ENCODE measurements at regions not wholly inside any gene's neighbourhood (a gene's known extent, or its start where the extent isn't known, plus 50 kb on each side); places are given as distances from the start of the nearest gene placed in this dataset.

DNA sequence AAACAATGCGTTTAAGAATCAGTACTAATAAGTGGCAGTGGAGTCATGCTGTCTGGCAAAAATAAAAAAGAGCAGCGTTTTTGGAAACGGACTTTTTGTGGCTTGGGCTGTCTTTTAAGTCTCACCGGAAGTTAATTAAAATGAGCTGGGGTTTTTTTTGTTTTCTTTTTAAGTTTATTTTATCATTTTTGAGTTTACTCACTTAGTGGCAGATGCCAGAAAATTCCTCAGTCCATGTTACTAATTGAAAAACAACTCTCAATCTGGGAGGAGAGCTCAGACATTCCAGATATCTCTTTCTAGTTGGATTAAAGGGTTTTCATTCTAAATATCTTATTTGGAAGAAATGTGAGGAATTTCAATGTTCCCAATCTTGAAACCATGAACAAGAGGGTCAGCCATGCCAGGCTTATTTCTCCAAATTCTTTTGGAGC is 133.8 kb upstream of the AGR3 start:
- H3K56ac ChIP-seq (ENCODE audit: insufficient read length, low read depth, low read length): no peak overlapping the region
- Mint-ChIP-seq H3K4me3 (no peak overlapping the region), H3K36me3 (ENCODE audit: insufficient read depth in 1 of 3, low read depth in 3 of 3) (no peaks in the 10 kb centered on the region), H3K9me3 (no peaks in the 10 kb centered on the region), H3K27ac (no peak overlapping the region; a peak in 1 of 7 replicates), H3K4me1 (no peaks in the 10 kb centered on the region), H3K27me3 (ENCODE audit: low read depth) (no peaks in the 10 kb centered on the region)
- no peak overlapping the region for H3K4ac ChIP-seq (ENCODE audit: low read depth, low read length)
- no peak overlapping the region for H2BK15ac ChIP-seq (ENCODE audit: low read depth, low read length)
- H4K5ac ChIP-seq (ENCODE audit: insufficient read length, low read depth, low read length): no peak overlapping the region
- no peaks in the 10 kb centered on the region for H4K20me1 ChIP-seq (ENCODE audit: control insufficient read depth, insufficient read depth, insufficient read length)
- no peak overlapping the region for H3K18ac ChIP-seq (ENCODE audit: insufficient read length, low read depth, low read length)
- H2BK12ac ChIP-seq (ENCODE audit: insufficient read length, low read depth, low read length): no peak overlapping the region
- no peak overlapping the region for H4K91ac ChIP-seq (ENCODE audit: insufficient read length, low read depth, low read length)
- no peaks in the 10 kb centered on the region for H3K79me2 ChIP-seq (ENCODE audit: insufficient read depth, low read length)
- no peak overlapping the region for H2BK120ac ChIP-seq (ENCODE audit: low read depth, low read length, poor library complexity, severe bottlenecking)
- no peaks in the 10 kb centered on the region for H3K27me3 ChIP-seq (ENCODE audit: insufficient read depth, low read length)
- H2BK5ac ChIP-seq (ENCODE audit: insufficient read length, low read length): no peak overlapping the region
- H2AFZ ChIP-seq (ENCODE audit: low read length): no peak overlapping the region
- H2AK5ac ChIP-seq (ENCODE audit: insufficient read length, low read length): no peak overlapping the region
- H3K9me3 ChIP-seq (ENCODE audit: control insufficient read depth, low read depth, low read length): no peaks in the 10 kb centered on the region
- no peak overlapping the region for H3K4me2 ChIP-seq (ENCODE audit: insufficient read depth, insufficient read length, low read length)
- no peak for DNase-seq
- no peaks in the 10 kb centered on the region for H3K79me1 ChIP-seq (ENCODE audit: insufficient read depth, low read depth, low read length, poor library complexity, severe bottlenecking)
- H3K23me2 ChIP-seq (ENCODE audit: insufficient read length, low read depth, low read length, poor library complexity, severe bottlenecking): no peaks in the 10 kb centered on the region
- no peak overlapping the region for H3K14ac ChIP-seq (ENCODE audit: insufficient read depth, low read length)
- no peak overlapping the region for H3K27ac ChIP-seq (ENCODE audit: insufficient read length, low read depth, low read length)
- no peak overlapping the region for H3T11ph ChIP-seq (ENCODE audit: low read length)
- H2BK20ac ChIP-seq (ENCODE audit: low read depth, low read length, poor library complexity, severe bottlenecking): no peak overlapping the region
- no peaks in the 10 kb centered on the region for H3K4me1 ChIP-seq (ENCODE audit: insufficient read depth, low read length)
- no peak overlapping the region for H3K9ac ChIP-seq (ENCODE audit: extremely low read depth, insufficient read length, low read length)
- WGBS (ENCODE audit: extremely low coverage, insufficient read length, low lambda C conversion rate): no CpG with 5 or more reads among the region's 4 CpGs
- no peak overlapping the region for H3K23ac ChIP-seq (ENCODE audit: insufficient read length, low read depth, low read length)
- TF ChIP-seq, protein P1, sequence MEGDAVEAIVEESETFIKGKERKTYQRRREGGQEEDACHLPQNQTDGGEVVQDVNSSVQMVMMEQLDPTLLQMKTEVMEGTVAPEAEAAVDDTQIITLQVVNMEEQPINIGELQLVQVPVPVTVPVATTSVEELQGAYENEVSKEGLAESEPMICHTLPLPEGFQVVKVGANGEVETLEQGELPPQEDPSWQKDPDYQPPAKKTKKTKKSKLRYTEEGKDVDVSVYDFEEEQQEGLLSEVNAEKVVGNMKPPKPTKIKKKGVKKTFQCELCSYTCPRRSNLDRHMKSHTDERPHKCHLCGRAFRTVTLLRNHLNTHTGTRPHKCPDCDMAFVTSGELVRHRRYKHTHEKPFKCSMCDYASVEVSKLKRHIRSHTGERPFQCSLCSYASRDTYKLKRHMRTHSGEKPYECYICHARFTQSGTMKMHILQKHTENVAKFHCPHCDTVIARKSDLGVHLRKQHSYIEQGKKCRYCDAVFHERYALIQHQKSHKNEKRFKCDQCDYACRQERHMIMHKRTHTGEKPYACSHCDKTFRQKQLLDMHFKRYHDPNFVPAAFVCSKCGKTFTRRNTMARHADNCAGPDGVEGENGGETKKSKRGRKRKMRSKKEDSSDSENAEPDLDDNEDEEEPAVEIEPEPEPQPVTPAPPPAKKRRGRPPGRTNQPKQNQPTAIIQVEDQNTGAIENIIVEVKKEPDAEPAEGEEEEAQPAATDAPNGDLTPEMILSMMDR (conservative IDR thresholded peaks at IDR 0.05): no peak
- H4K8ac ChIP-seq (replicated peaks; ENCODE audit: insufficient read length, low read depth, low read length): no peak overlapping the region
